HepG2 (cell line): ENCODE measurements at regions not wholly inside any gene's neighbourhood (a gene's known extent, or its start where the extent isn't known, plus 50 kb on each side); places are given as distances from the start of the nearest gene placed in this dataset.

Source experiments
- CEBPG ChIP-seq: IDR thresholded peaks from 2 replicates; pipeline ENCODE4 v1.6.1; 2016
- CHD2 ChIP-seq: IDR thresholded peaks from 2 replicates; pipeline ENCODE4 v1.6.1; 2011; ENCODE audit warnings: low read depth, low read length, improper control_type of control experiment
- HNRNPLL ChIP-seq: fragments of 200-400 bp; formaldehyde crosslinking; IDR thresholded peaks from 2 replicates; pipeline ENCODE4 v1.6.1; 2017; ENCODE audit warnings: mild to moderate bottlenecking, low read depth, low read length; ENCODE audit not compliant: poor library complexity, severe bottlenecking
- JARID2 ChIP-seq: sonication (generic); formaldehyde crosslinking; IDR thresholded peaks from 2 replicates; pipeline ENCODE4 v1.8.1; 2023; ENCODE audit warnings: missing genetic modification reagents, inconsistent platforms; ENCODE audit not compliant: insufficient replicate concordance
- KLF15 ChIP-seq: sonication (generic); formaldehyde crosslinking; IDR thresholded peaks from 2 replicates; pipeline ENCODE4 v1.8.1; 2023; ENCODE audit warnings: borderline replicate concordance, mild to moderate bottlenecking, inconsistent platforms, missing genetic modification reagents, mixed read lengths
- MIXL1 ChIP-seq: IDR thresholded peaks from 2 replicates; pipeline ENCODE4 v1.6.1; 2016
- RAD21 ChIP-seq: fragments of 450-650 bp; formaldehyde crosslinking; IDR thresholded peaks from 2 replicates; pipeline ENCODE4 v1.5.0; 2020; ENCODE audit warnings: mild to moderate bottlenecking
- RNF2 ChIP-seq: fragments of 450-650 bp; conservative IDR thresholded peaks from 2 replicates; pipeline ENCODE4 v1.6.1; 2016; ENCODE audit warnings: low read depth
- SIX4 ChIP-seq: sonication (generic); formaldehyde crosslinking; IDR thresholded peaks from 2 replicates; pipeline ENCODE4 v1.4.0; 2020; ENCODE audit warnings: missing genetic modification reagents
- SKI ChIP-seq: fragments of 450-650 bp; IDR thresholded peaks from one replicate; pipeline ENCODE4 v1.6.1; 2018; ENCODE audit warnings: mild to moderate bottlenecking; ENCODE audit not compliant: partially characterized antibody
- SMC3 ChIP-seq: IDR thresholded peaks from 2 replicates; pipeline ENCODE4 v1.6.1; 2011; ENCODE audit warnings: low read length, improper control_type of control experiment
- STAG1 ChIP-seq: sonication (generic); formaldehyde crosslinking; IDR thresholded peaks from 2 replicates; pipeline ENCODE4 v1.4.0; 2020; ENCODE audit warnings: missing genetic modification reagents
- TFDP1 ChIP-seq: IDR thresholded peaks from 2 replicates; pipeline ENCODE4 v1.6.1; 2016; ENCODE audit warnings: missing compliant biosample characterization, missing genetic modification reagents, borderline replicate concordance
- THAP11 ChIP-seq: IDR thresholded peaks from 2 replicates; pipeline ENCODE4 v1.6.1; 2016; ENCODE audit warnings: missing biosample characterization, missing genetic modification reagents
- ZNF354B ChIP-seq: sonication (generic); formaldehyde crosslinking; IDR thresholded peaks from 2 replicates; pipeline ENCODE4 v1.8.0; 2022; ENCODE audit warnings: mild to moderate bottlenecking, missing genetic modification reagents
- TF ChIP-seq, protein P1 (sequence below): IDR thresholded peaks from 2 replicates; pipeline ENCODE4 v1.6.1; 2012; ENCODE audit warnings: low read depth, low read length, improper control_type of control experiment
- TF ChIP-seq, protein P2 (sequence below): IDR thresholded peaks from 2 replicates; pipeline ENCODE4 v1.4.0; 2020; ENCODE audit warnings: mild to moderate bottlenecking, missing genetic modification reagents
- TF ChIP-seq, protein P3 (sequence below): sonication (generic); formaldehyde crosslinking; IDR thresholded peaks from 2 replicates; pipeline ENCODE4 v1.5.0; 2020; ENCODE audit warnings: mild to moderate bottlenecking, missing genetic modification reagents, moderate library complexity
- TF ChIP-seq, protein P4 (sequence below): sonication (generic); formaldehyde crosslinking; IDR thresholded peaks from 2 replicates; pipeline ENCODE4 v1.4.0; 2020; ENCODE audit warnings: mild to moderate bottlenecking, low read depth, missing genetic modification reagents

DNA sequence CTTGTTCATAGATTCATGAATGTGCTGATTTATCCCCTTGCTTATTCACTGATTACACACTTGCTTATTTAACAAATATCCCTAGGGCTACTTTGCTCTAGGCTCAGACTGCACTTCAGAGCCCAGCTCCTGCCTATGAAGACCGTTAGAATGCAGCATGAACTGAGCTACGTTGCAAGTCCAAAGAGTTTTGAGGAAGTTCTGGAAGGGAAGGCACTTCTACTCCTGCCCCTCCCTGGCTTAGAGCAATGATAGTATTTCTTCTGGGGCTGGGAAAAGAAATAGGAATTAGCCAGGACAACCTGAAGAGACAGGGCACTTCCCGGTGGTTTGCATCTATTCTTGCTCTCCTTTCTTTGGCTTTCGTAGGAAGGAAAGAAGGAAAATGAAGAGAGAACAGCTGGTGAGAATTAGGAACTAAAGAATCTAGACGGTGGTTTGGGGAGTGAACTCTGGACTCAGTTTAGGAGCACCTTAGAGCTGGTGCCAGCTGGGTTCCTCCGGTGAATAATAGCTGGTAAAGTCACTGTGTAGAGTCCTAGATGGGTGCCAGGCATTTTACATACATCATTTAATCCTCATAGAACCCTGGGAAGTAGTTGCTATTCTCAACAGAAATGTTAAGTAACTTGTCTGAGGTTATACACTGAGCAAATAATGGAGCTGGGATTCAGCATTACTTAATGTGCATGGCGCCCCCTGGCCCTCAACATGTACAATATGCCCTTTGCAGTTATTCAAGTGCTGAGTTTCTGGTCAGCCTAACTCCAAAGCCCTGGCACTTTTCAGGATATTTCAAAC is 65.9 kb downstream of the NDUFS5 start (continued):
- TF ChIP-seq, protein P1, sequence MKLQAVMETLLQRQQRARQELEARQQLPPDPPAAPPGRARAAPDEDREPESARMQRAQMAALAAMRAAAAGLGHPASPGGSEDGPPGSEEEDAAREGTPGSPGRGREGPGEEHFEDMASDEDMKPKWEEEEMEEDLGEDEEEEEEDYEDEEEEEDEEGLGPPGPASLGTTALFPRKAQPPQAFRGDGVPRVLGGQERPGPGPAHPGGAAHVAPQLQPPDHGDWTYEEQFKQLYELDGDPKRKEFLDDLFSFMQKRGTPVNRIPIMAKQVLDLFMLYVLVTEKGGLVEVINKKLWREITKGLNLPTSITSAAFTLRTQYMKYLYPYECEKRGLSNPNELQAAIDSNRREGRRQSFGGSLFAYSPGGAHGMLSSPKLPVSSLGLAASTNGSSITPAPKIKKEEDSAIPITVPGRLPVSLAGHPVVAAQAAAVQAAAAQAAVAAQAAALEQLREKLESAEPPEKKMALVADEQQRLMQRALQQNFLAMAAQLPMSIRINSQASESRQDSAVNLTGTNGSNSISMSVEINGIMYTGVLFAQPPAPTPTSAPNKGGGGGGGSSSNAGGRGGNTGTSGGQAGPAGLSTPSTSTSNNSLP = peak; percentile 48; the same call in 1 of the 2 replicates
- TF ChIP-seq, protein P2, sequence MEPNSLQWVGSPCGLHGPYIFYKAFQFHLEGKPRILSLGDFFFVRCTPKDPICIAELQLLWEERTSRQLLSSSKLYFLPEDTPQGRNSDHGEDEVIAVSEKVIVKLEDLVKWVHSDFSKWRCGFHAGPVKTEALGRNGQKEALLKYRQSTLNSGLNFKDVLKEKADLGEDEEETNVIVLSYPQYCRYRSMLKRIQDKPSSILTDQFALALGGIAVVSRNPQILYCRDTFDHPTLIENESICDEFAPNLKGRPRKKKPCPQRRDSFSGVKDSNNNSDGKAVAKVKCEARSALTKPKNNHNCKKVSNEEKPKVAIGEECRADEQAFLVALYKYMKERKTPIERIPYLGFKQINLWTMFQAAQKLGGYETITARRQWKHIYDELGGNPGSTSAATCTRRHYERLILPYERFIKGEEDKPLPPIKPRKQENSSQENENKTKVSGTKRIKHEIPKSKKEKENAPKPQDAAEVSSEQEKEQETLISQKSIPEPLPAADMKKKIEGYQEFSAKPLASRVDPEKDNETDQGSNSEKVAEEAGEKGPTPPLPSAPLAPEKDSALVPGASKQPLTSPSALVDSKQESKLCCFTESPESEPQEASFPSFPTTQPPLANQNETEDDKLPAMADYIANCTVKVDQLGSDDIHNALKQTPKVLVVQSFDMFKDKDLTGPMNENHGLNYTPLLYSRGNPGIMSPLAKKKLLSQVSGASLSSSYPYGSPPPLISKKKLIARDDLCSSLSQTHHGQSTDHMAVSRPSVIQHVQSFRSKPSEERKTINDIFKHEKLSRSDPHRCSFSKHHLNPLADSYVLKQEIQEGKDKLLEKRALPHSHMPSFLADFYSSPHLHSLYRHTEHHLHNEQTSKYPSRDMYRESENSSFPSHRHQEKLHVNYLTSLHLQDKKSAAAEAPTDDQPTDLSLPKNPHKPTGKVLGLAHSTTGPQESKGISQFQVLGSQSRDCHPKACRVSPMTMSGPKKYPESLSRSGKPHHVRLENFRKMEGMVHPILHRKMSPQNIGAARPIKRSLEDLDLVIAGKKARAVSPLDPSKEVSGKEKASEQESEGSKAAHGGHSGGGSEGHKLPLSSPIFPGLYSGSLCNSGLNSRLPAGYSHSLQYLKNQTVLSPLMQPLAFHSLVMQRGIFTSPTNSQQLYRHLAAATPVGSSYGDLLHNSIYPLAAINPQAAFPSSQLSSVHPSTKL (CRISPR knock-in tag) = 0 out of 2 replicates have a peak, but pooled peaks have one; percentile 31
- TF ChIP-seq CEBPG (CRISPR knock-in tag) (peak; percentile 62), SIX4 (CRISPR knock-in tag) (no peak), CHD2 (no peak), THAP11 (CRISPR knock-in tag) (0 out of 2 replicates have a peak, but pooled peaks have one; percentile 22), RAD21 (CRISPR knock-in tag) (peak; percentile 64; the same call in 1 of the 2 replicates), MIXL1 (CRISPR knock-in tag) (peak; percentile 44; the same call in 1 of the 2 replicates), JARID2 (no peak), STAG1 (CRISPR knock-in tag) (peak; percentile 88), ZNF354B (CRISPR knock-in tag) (no peak), HNRNPLL (no peak), RNF2 (no peak), KLF15 (no peak), SMC3 (peak; percentile 77), SKI (peak; percentile 13), TFDP1 (no peak)
- TF ChIP-seq, protein P3, sequence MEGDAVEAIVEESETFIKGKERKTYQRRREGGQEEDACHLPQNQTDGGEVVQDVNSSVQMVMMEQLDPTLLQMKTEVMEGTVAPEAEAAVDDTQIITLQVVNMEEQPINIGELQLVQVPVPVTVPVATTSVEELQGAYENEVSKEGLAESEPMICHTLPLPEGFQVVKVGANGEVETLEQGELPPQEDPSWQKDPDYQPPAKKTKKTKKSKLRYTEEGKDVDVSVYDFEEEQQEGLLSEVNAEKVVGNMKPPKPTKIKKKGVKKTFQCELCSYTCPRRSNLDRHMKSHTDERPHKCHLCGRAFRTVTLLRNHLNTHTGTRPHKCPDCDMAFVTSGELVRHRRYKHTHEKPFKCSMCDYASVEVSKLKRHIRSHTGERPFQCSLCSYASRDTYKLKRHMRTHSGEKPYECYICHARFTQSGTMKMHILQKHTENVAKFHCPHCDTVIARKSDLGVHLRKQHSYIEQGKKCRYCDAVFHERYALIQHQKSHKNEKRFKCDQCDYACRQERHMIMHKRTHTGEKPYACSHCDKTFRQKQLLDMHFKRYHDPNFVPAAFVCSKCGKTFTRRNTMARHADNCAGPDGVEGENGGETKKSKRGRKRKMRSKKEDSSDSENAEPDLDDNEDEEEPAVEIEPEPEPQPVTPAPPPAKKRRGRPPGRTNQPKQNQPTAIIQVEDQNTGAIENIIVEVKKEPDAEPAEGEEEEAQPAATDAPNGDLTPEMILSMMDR = peak; percentile 83
- TF ChIP-seq, protein P4, sequence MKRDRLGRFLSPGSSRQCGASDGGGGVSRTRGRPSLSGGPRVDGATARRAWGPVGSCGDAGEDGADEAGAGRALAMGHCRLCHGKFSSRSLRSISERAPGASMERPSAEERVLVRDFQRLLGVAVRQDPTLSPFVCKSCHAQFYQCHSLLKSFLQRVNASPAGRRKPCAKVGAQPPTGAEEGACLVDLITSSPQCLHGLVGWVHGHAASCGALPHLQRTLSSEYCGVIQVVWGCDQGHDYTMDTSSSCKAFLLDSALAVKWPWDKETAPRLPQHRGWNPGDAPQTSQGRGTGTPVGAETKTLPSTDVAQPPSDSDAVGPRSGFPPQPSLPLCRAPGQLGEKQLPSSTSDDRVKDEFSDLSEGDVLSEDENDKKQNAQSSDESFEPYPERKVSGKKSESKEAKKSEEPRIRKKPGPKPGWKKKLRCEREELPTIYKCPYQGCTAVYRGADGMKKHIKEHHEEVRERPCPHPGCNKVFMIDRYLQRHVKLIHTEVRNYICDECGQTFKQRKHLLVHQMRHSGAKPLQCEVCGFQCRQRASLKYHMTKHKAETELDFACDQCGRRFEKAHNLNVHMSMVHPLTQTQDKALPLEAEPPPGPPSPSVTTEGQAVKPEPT (CRISPR knock-in tag) = no peak
